ENCODE measurements at regions not wholly inside any gene's neighbourhood (a gene's known extent, or its start where the extent isn't known, plus 50 kb on each side); places are given as distances from the start of the nearest gene placed in this dataset.
"Not testable (repeated sequence)": the region's sequence is repeated elsewhere in the genome, so short reads cannot be mapped to it uniquely, and the experiment has no call there.

DNA sequence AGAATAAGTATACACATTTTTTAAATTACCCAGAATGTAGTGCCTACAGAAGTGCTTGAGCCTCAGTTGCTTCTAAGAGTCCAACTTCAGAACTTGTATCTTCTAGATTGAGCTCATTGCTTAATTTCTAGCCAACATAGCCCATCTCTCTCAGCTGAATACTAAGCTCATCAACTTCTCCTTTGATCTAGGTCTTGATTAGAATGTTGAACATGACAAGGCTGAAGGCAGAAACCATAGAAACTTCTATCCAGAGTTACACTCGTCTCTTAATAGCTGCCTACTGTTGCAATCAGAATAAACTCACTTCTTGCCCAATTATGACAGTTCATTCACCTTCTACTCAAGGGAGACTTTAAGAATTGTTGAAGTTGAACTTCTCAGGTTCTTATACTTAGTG is 327.3 kb upstream of the THBS1 start:
- DNase-seq (ENCODE audit: low read depth, low spot score): no peak
- ChIA-PET POLR2A (no interaction called here), CTCF (interaction anchor here (1.0 kb wide), 1 partner anchor 554 kb away, joined by 3 read pairs; no protein-coding TSS in a partner anchor)
- Histone ChIP-seq H3K27me3 (ENCODE audit: control insufficient read depth, insufficient read depth, low read length) (no peaks in the 10 kb centered on the region), H3K4me3 (ENCODE audit: low read depth, low read length) (no peak overlapping the region), H3K9me3 (ENCODE audit: control insufficient read depth, insufficient read depth, low read length) (no peaks in the 10 kb centered on the region), H3K27ac (ENCODE audit: low read depth, low read length) (no peak overlapping the region)
- TF ChIP-seq, protein P1, sequence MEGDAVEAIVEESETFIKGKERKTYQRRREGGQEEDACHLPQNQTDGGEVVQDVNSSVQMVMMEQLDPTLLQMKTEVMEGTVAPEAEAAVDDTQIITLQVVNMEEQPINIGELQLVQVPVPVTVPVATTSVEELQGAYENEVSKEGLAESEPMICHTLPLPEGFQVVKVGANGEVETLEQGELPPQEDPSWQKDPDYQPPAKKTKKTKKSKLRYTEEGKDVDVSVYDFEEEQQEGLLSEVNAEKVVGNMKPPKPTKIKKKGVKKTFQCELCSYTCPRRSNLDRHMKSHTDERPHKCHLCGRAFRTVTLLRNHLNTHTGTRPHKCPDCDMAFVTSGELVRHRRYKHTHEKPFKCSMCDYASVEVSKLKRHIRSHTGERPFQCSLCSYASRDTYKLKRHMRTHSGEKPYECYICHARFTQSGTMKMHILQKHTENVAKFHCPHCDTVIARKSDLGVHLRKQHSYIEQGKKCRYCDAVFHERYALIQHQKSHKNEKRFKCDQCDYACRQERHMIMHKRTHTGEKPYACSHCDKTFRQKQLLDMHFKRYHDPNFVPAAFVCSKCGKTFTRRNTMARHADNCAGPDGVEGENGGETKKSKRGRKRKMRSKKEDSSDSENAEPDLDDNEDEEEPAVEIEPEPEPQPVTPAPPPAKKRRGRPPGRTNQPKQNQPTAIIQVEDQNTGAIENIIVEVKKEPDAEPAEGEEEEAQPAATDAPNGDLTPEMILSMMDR (IDR thresholded peaks at IDR 0.05; ENCODE audit: low read depth, low read length): no peak

DNA sequence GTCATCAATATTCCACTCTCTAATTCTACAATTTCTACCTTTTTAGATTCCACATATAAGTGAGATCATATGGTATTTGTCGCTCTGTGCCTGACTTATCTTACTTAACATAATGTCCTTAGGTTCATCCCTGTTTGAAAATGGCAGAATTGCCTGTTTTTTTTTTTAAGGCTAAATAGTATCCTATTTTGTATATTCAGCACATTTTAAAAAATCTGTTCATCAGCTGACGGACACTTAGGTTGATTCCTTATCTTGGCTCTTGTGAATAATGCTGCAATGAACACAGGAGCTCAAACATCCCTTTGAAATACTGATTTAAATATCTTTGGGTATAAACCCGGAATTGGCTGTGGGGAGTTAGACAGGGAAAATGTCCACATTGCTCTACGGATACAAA is 326.7 kb upstream of the THBS1 start:
- POLR2A ChIA-PET: no interaction called here
- Histone ChIP-seq H3K4me3 (ENCODE audit: low read depth, low read length) (no peak overlapping the region), H3K27ac (ENCODE audit: low read depth, low read length) (no peak overlapping the region), H3K9me3 (ENCODE audit: control insufficient read depth, insufficient read depth, low read length) (no peaks in the 10 kb centered on the region), H3K27me3 (ENCODE audit: control insufficient read depth, insufficient read depth, low read length) (no peaks in the 10 kb centered on the region)
- DNase-seq (ENCODE audit: low read depth, low spot score): no peak
- TF ChIP-seq, protein P1 (IDR thresholded peaks at IDR 0.05; ENCODE audit: low read depth, low read length): no peak
- CTCF ChIA-PET: no interaction called here

DNA sequence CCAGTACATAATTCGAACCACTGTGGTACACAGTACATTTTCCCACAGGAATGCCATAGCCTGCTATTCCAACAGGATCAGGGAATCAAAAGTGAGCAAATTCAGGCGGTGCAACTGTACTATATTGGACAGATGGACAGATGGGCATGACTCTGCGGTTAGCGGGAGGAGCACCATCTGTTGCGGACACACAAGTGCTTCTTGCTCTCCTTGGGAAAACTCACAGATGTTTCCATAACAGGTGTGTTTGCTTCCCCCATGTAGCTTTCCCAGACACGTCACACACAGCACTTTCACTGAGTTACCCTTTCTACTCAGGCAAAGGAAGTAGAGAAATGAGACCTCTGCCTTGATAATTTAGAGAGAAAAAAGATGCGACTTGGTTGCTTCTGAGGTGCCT is 325.1 kb upstream of the THBS1 start:
- Histone ChIP-seq H3K27me3 (ENCODE audit: control insufficient read depth, insufficient read depth, low read length) (no peaks in the 10 kb centered on the region), H3K4me3 (ENCODE audit: low read depth, low read length) (no peak overlapping the region), H3K27ac (ENCODE audit: low read depth, low read length) (no peak overlapping the region), H3K9me3 (ENCODE audit: control insufficient read depth, insufficient read depth, low read length) (no peaks in the 10 kb centered on the region)
- ChIA-PET POLR2A (no interaction called here), CTCF (no interaction called here)
- DNase-seq (ENCODE audit: low read depth, low spot score): no peak
- TF ChIP-seq, protein P1 (IDR thresholded peaks at IDR 0.05; ENCODE audit: low read depth, low read length): no peak

DNA sequence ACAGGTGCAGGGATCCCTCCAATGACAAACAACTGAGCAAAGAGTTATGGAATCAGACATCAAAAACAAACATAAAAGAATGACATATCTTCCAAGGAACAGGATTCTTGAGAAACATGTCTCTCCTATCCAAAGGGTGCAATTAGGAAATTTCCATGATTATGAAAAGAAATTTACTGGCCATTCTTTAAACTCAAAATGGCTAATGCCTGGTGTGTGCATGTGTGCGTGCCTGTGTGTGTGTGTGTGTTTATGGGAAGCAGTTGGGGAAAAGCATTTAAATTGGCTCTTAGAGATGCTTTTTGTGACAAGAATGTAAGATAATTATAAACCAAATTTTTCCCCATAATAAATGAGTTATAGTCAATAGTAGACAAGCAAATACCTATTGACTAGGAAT is 320.5 kb upstream of the THBS1 start:
- DNase-seq (ENCODE audit: low read depth, low spot score): no peak
- ChIA-PET POLR2A (no interaction called here), CTCF (no interaction called here)
- no peak overlapping the region for H3K27ac ChIP-seq (ENCODE audit: low read depth, low read length)
- no peaks in the 10 kb centered on the region for H3K27me3 ChIP-seq (ENCODE audit: control insufficient read depth, insufficient read depth, low read length)
- TF ChIP-seq, protein P1 (IDR thresholded peaks at IDR 0.05; ENCODE audit: low read depth, low read length): no peak
- H3K9me3 ChIP-seq (ENCODE audit: control insufficient read depth, insufficient read depth, low read length): no peaks in the 10 kb centered on the region
- no peak overlapping the region for H3K4me3 ChIP-seq (ENCODE audit: low read depth, low read length)

DNA sequence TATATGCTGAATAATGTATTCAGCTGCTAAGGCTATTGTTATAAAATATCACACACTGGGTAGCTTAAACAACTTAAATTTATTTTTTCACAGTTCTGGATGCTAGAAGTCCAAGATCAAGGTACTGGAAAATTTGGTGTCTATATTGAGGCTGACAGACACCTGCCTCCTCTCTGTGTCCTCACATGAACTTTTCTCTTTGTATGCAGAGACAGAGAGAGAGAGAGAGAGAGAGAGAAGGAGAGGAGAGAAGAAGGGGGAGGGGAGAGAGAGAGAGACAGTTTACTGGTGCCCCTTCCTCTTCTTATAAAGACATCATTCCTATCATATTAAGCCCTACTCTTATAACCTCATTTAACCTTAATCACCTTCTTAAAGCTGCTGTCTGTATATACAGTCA is 320.1 kb upstream of the THBS1 start:
- no peaks in the 10 kb centered on the region for H3K27me3 ChIP-seq (ENCODE audit: control insufficient read depth, insufficient read depth, low read length)
- no peak overlapping the region for H3K27ac ChIP-seq (ENCODE audit: low read depth, low read length)
- ChIA-PET POLR2A (no interaction called here), CTCF (interaction anchor here (1.2 kb wide), 1 partner anchor 15 kb away, joined by 3 read pairs; no protein-coding TSS in a partner anchor)
- no peak for DNase-seq (ENCODE audit: low read depth, low spot score)
- no peaks in the 10 kb centered on the region for H3K9me3 ChIP-seq (ENCODE audit: control insufficient read depth, insufficient read depth, low read length)
- H3K4me3 ChIP-seq (ENCODE audit: low read depth, low read length): no peak overlapping the region
- TF ChIP-seq, protein P1 (IDR thresholded peaks at IDR 0.05; ENCODE audit: low read depth, low read length): no peak

DNA sequence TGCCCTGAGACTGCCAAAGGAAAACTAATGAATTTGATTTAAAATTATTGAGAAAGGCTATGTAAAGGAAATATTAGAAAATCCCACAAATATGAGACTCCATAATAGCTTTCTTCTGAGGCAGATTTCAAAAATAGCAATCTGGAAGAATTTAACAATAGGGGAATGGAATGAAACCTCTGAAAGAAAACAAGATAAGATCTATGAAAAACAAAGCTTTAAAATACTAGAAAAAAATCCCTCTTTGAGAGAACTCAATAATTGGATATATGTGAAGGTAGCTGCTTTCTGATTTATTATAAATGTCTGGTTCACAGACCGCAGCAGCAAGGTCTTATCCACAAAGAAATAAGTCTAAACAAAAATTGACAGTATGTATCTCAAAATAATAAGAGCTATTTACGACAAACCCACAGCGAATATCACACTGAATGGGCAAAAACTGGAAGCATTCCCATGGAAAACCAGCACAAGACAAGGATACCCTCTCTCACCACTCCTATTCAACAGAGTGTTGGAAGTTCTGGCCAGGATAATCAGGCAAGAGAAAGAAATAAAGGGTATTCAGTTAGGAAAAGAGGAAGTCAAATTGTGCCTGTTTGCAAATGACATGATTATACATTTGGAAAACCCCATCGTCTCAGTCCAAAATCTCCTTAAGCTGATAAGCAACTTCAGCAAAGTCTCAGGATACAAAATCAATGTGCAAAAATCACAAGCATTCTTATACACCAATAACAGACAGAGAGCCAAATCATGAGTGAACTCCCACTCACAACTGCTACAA is 319.3 kb upstream of the THBS1 start:
- H3K27me3 ChIP-seq (ENCODE audit: control insufficient read depth, insufficient read depth, low read length); POLR2A ChIA-PET: not testable (repeated sequence)

DNA sequence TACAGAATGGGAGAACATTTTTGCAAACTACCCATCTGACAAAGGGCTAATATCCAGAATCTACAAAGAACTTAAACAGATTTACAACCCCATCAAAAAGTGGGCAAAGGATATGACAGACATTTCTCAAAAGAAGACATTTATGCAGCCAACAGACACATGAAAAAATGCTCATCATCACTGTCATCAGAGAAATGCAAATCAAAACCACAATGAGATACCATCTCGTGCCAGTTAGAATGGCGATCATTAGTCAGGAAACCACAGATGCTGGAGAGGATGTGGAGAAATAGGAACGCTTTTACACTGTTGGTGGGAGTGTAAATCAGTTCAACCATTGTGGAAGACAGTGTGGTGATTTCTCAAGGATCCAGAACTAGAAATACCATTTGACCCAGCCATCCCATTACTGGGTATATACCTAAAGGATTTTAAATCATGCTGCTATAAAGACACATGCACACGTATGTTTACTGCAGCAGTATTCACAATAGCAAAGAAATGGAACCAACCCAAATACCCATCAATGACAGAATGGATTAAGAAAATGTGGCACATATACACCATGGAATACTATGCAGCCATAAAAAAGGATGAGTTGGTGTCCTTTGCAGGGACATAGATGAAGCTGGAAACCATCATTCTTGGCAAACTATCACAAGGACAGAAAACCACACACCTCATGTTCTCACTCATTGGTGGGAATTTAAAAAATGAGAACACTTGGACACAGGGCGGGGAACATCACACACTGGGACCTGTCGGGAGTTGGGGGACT is 317.7 kb upstream of the THBS1 start:
- CTCF ChIA-PET; DNase-seq (ENCODE audit: low read depth, low spot score); H3K27me3 ChIP-seq (ENCODE audit: control insufficient read depth, insufficient read depth, low read length); H3K4me3 ChIP-seq (ENCODE audit: low read depth, low read length); POLR2A ChIA-PET; H3K27ac ChIP-seq (ENCODE audit: low read depth, low read length); H3K9me3 ChIP-seq (ENCODE audit: control insufficient read depth, insufficient read depth, low read length): not testable (repeated sequence)

More for the DNA sequence above, 319.3 kb upstream of the THBS1 start:
- not testable (repeated sequence) for DNase-seq (ENCODE audit: low read depth, low spot score); H3K27ac ChIP-seq (ENCODE audit: low read depth, low read length); H3K4me3 ChIP-seq (ENCODE audit: low read depth, low read length); H3K9me3 ChIP-seq (ENCODE audit: control insufficient read depth, insufficient read depth, low read length)
- CTCF ChIA-PET: interaction anchor here (1.2 kb wide), 1 partner anchor 16 kb away, joined by 3 read pairs; no protein-coding TSS in a partner anchor
